ENCODE measurements at regions not wholly inside any gene's neighbourhood (a gene's known extent, or its start where the extent isn't known, plus 50 kb on each side); places are given as distances from the start of the nearest gene placed in this dataset.

- TF ChIP-seq CTCF (conservative IDR thresholded peaks at IDR 0.05 in 1 of 2, IDR thresholded peaks at IDR 0.05 in 1 of 2; ENCODE audit: extremely low read depth in 1 of 2, insufficient read depth in 1 of 2, low read depth in 1 of 2, low read length in 2 of 2), result no peak
- TF ChIP-seq EZH2 (IDR thresholded peaks at IDR 0.05; ENCODE audit: borderline replicate concordance, low read length), result no peak
These were observed 175.7 kb upstream of the MDFIC2 start for GRCh38 chr3:70488131-70488530.

Measured in mammary epithelial cell (primary cell).